ENCODE measurements at regions not wholly inside any gene's neighbourhood (a gene's known extent, or its start where the extent isn't known, plus 50 kb on each side); places are given as distances from the start of the nearest gene placed in this dataset.

DNA sequence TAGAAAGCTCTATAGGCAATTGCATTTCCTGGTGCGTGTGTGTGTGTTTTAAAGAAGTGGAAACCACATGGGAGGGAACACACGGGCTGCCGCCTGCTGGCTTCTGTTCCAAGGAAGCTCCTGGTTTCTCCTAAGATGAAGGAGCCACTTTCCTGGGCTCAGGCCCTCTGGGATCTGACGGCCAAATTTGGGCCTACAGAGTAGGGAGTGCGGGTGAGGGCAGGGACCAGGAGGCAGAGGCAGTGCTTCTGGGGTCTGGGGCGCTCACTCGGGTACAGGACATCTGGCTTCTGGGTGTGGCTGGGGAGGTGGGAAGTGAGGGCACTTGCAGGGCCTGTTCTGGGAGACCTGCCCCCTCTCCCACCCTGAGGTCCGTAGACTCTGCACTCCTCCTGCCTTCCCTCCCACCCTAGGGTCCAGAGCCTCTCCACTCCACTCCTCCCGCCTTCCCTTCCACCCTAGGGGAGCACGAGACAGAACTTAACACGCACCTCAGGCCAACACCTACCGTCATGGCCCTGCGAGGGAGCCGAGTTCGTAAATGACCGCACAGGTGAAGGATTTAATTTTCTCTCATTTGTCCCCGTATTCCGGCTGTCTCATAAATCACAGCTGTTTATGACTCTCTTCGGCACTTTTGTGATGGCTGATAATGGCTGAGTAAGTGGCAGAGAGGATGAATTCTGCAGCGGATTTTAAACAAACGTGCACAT, 127.7 kb downstream of the KIF26A start:
- FAIRE-seq (no peak), DNase-seq (ENCODE audit: low read depth, low spot score) (no peak)
- Histone ChIP-seq H3K36me3 (ENCODE audit: control insufficient read depth in 2 of 2, extremely low read depth in 1 of 2, insufficient read depth in 2 of 2, low read length in 2 of 2) (no peaks in the 10 kb centered on the region), H3K4me3 (ENCODE audit: control insufficient read depth in 2 of 3, extremely low read depth in 1 of 3, insufficient read depth in 2 of 3, low read depth in 1 of 3, low read length in 3 of 3) (no peak overlapping the region), H2AFZ (ENCODE audit: control insufficient read depth, low read length) (no peak overlapping the region), H3K4me2 (ENCODE audit: control insufficient read depth, extremely low read depth, insufficient read depth, low read depth, low read length) (no peak overlapping the region), H3K4me1 (ENCODE audit: control insufficient read depth, extremely low read depth, insufficient read depth, low read length) (no peaks in the 10 kb centered on the region), H3K27ac (ENCODE audit: control insufficient read depth, insufficient read depth, low read length) (no peak overlapping the region), H3K27me3 (ENCODE audit: control insufficient read depth, extremely low read depth, insufficient read depth, low read length) (no peaks in the 10 kb centered on the region), H3K9me1 (ENCODE audit: control insufficient read depth, extremely low read depth, insufficient read depth, low read length) (no peaks in the 10 kb centered on the region), H3K9ac (ENCODE audit: control insufficient read depth, extremely low read depth, insufficient read depth, low read length) (no peak overlapping the region), H3K9me3 (ENCODE audit: control insufficient read depth, low read depth, low read length) (no peaks in the 10 kb centered on the region), H4K20me1 (ENCODE audit: control insufficient read depth, extremely low read depth, insufficient read depth, low read length) (no peaks in the 10 kb centered on the region), H3K79me2 (ENCODE audit: control insufficient read depth, insufficient read depth, low read length) (no peaks in the 10 kb centered on the region)
- dilution Hi-C loops (cut with MboI; ENCODE audit: extremely low pct_ligation_motif_present, low sequenced_read_pairs) = no loop called here
- TF ChIP-seq EZH2 (IDR thresholded peaks at IDR 0.05; ENCODE audit: low read length) = no peak
- TF ChIP-seq, protein P1, sequence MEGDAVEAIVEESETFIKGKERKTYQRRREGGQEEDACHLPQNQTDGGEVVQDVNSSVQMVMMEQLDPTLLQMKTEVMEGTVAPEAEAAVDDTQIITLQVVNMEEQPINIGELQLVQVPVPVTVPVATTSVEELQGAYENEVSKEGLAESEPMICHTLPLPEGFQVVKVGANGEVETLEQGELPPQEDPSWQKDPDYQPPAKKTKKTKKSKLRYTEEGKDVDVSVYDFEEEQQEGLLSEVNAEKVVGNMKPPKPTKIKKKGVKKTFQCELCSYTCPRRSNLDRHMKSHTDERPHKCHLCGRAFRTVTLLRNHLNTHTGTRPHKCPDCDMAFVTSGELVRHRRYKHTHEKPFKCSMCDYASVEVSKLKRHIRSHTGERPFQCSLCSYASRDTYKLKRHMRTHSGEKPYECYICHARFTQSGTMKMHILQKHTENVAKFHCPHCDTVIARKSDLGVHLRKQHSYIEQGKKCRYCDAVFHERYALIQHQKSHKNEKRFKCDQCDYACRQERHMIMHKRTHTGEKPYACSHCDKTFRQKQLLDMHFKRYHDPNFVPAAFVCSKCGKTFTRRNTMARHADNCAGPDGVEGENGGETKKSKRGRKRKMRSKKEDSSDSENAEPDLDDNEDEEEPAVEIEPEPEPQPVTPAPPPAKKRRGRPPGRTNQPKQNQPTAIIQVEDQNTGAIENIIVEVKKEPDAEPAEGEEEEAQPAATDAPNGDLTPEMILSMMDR (optimal IDR thresholded peaks at IDR 0.05 in 1 of 3, IDR thresholded peaks at IDR 0.05 in 1 of 3, conservative IDR thresholded peaks at IDR 0.05 in 1 of 3; ENCODE audit: extremely low read depth in 1 of 3, insufficient read depth in 2 of 3, low read length in 3 of 3) = no peak

DNA sequence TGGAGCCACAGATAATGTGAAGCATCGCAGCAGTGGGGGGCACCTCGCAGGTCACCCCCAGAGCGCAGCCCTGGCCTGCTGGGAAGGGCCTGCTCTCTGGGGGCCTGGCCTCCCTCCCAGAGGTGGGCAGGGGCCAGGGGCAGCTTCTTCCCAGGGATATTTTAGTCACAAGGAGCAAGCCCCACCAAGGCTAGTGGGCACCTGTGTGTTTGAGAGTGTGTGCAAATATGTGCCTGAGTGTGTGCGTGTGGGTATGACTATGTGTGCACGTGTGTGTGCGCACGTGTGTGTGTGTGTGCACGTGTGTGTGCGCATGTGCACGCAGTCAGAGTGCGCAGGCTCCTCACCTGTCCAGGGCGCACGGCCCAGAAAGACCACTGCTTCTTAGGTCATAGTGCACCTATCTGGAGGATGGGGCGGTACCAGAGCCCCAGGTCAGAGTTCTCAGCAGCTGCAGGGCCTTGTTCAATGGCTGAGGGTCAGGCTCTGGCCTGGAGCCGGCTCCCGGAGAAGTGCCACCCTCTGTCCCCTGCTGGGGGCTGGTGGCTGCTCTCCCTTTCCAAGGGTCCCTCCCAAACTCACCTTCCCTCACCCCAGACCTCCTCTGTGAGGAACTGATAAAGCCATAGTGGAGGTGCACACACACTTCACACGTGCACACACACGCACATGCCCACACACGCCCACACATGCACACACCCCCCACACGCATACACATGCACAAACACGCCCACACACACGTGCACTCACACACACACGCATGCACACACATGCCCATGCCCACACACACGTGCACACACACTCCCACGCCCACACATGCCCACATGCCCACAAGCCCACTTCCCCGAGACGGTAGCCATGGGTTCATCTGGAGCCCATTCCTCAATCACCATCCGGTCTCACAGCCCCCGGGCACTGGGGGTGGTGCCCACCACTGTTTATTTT, 128.5 kb downstream of the KIF26A start:
- Histone ChIP-seq H2AFZ (ENCODE audit: control insufficient read depth, low read length) (no peak overlapping the region), H3K4me3 (ENCODE audit: control insufficient read depth in 2 of 3, extremely low read depth in 1 of 3, insufficient read depth in 2 of 3, low read depth in 1 of 3, low read length in 3 of 3) (no peak overlapping the region), H3K9me1 (ENCODE audit: control insufficient read depth, extremely low read depth, insufficient read depth, low read length) (no peaks in the 10 kb centered on the region), H3K36me3 (ENCODE audit: control insufficient read depth in 2 of 2, extremely low read depth in 1 of 2, insufficient read depth in 2 of 2, low read length in 2 of 2) (no peaks in the 10 kb centered on the region), H3K9me3 (ENCODE audit: control insufficient read depth, low read depth, low read length) (no peaks in the 10 kb centered on the region), H3K79me2 (ENCODE audit: control insufficient read depth, insufficient read depth, low read length) (no peaks in the 10 kb centered on the region), H3K27me3 (ENCODE audit: control insufficient read depth, extremely low read depth, insufficient read depth, low read length) (no peaks in the 10 kb centered on the region), H3K9ac (ENCODE audit: control insufficient read depth, extremely low read depth, insufficient read depth, low read length) (no peak overlapping the region), H3K4me2 (ENCODE audit: control insufficient read depth, extremely low read depth, insufficient read depth, low read depth, low read length) (no peak overlapping the region), H3K4me1 (ENCODE audit: control insufficient read depth, extremely low read depth, insufficient read depth, low read length) (no peaks in the 10 kb centered on the region), H3K27ac (ENCODE audit: control insufficient read depth, insufficient read depth, low read length) (no peak overlapping the region), H4K20me1 (ENCODE audit: control insufficient read depth, extremely low read depth, insufficient read depth, low read length) (no peaks in the 10 kb centered on the region)
- no peak for TF ChIP-seq EZH2 (IDR thresholded peaks at IDR 0.05; ENCODE audit: low read length)
- TF ChIP-seq, protein P1 (optimal IDR thresholded peaks at IDR 0.05 in 1 of 3, IDR thresholded peaks at IDR 0.05 in 1 of 3, conservative IDR thresholded peaks at IDR 0.05 in 1 of 3; ENCODE audit: extremely low read depth in 1 of 3, insufficient read depth in 2 of 3, low read length in 3 of 3) = no peak
- DNase-seq (ENCODE audit: low read depth, low spot score) (no peak), FAIRE-seq (no peak)
- dilution Hi-C loops (cut with MboI; ENCODE audit: extremely low pct_ligation_motif_present, low sequenced_read_pairs) = no loop called here
